Stimulated activated CD4-positive, alpha-beta T cell treated with anti-CD3 and anti-CD28 coated beads, Interleukin-1b, Interleukin-23, amount 100 ng/mL, for 4 hours (primary cell): ENCODE measurements at regions not wholly inside any gene's neighbourhood (a gene's known extent, or its start where the extent isn't known, plus 50 kb on each side); places are given as distances from the start of the nearest gene placed in this dataset.
"Not testable (repeated sequence)": the region's sequence is repeated elsewhere in the genome, so short reads cannot be mapped to it uniquely, and the experiment has no call there.

ENCODE experiments used
- DNase-seq, 2 donors: peaks; one replicate each; pipeline ENCODE4 v3.0.0-alpha.2; 2020; ENCODE audit warnings: low read depth in 2 of 2

DNA sequence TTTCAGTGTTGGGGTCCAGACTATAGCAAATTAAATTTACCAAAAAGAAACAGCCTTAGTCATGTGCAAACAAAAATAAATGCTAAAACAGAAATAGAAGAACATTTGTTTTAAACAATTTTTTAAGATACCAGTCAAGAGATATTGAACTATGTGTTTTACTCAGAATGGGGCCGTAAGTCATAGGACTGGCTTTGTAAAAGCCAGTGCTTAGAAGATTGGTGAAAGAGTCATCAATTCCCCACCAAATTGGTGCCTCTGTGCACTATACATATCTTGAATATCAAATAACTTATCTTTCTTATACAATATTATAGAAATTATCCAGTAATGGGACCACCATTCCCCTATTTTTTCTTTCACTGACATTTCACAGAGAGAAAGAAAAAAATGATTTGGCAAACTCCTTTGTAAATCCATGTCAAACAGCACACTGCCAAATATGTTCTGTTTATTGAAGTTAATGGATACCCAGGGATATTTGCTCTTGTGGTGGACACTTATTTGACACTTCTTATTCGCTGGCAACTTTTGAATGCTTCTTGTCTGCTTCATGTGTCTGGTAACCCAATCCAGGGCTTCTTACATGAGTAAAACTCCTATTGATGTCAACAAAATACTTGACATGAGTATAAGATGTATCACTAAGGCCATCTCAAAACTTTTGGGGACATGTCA lies 145.7 kb upstream of the PKN2 start:
- DNase-seq, result no peak

DNA sequence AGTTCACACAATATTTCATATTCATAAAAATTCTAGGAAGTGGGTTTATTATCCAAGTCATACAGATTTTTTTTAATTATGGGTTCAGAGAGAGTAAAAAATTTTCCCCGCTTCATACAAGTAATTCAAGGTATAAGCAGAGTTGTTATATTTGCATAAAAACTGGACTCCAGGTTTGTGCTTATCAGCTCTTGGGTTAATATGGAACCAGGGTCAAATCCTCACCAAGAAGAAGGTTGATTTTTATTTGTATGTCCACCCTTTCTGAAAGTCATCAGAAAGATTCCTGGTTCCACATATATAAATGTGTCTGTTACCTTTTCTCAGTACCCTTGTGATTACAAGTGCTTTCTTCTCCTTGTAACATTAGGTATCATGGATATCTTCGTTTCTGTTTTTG lies 143.8 kb upstream of the PKN2 start:
- DNase-seq, result no peak

DNA sequence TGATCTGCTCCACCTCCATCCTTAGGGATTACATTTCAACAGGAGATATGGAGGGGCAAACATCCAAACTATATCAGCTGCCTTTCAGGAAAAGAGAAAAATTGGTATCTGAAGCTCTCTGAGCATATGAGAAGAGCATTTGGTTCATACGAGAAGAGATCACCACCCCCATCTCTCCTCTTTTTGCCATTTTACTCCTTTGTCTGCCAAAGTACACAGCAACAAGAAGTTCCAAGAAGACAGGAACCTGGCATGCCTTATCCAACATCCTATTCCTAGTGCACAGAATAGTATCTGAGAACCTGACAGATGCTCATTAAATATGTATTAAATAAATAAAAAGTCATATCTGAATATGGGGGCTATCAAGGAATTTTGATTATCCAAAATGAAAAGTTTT lies 142.5 kb upstream of the PKN2 start:
- no peak for DNase-seq

DNA sequence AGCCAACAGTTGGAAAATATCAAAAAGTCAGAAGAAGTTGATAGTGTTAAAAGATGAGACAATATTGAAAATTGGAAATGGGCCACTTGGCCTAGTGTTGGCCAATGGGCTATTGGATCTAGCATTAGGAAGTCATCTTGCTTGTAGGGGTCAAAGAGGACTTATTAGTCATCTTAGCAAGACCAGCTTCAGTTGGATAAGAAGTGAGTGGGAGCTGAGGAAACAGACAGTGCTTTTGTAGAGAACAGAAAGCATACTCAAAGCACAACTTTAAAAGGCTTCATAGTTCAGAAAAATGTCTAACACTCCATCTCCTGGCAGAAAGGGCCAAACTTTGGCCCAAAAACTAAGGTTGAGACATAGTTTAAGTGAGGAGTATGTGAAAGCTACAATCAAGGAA lies 139.9 kb upstream of the PKN2 start:
- DNase-seq, result no peak

GRCh38 chr1:88549536-88549935 lies 134.5 kb upstream of the PKN2 start:
- DNase-seq, result no peak

DNA sequence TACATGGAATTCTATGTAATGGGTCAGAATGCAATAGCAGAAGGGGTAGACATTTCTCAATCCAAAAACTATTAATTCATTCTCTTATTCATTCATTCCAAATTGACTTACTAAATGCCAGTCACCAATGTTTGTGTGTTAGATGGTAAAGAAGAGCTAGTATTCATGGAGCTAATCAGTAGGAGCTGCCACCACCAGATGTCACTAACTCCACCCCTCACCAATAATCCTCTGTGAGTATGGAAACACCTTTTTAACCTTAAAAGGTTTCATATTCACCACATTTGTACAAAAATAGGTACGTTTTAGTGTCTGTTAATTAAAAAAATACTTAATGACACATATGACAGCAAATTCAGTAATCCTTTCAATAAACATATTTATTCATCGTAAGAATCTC lies 131.8 kb upstream of the PKN2 start:
- DNase-seq, result no peak

- no peak for DNase-seq
These were observed 127.1 kb upstream of the PKN2 start for GRCh38 chr1:88557014-88557413.

DNA sequence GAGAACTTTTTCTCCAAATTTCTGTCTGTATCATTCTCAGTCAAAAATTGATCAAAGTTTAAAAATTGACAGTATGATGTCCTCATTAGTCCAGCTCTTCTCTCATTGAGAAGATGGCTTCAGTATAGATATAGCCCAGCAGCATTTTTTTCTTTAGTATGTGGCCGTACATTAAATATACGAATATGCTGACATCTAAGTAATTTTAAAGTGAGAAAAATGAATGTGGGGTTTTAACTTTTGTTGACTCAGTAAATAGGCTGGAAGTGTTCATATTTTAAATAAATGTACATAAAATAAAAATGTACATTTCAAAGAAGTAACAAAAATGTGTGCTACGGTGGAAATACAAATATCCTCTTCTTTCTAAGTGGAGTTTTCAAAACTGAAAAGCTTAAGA lies 123.5 kb upstream of the PKN2 start:
- no peak for DNase-seq

DNA sequence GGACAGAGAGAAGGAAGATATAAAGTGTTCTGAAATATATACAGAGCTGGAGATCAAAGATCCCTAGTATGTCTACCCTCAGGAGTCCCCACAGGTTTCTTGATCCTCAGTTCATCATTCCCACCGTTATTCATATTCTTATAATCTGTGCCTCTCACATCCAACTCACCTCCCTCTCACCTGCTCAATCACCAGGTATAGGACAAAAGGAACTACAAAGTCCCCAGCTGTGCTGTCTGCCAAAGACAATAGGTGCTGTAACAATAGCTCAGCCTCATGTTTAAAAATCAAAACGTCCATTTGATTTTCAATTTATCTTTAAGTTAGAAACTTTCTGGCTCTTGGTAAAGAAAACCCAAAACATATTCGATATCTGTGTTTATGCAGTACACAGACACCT lies 121.1 kb upstream of the PKN2 start:
- no peak for DNase-seq

GRCh38 chr1:88566615-88567387 lies 117.3 kb upstream of the PKN2 start:
- no peak for DNase-seq

DNA sequence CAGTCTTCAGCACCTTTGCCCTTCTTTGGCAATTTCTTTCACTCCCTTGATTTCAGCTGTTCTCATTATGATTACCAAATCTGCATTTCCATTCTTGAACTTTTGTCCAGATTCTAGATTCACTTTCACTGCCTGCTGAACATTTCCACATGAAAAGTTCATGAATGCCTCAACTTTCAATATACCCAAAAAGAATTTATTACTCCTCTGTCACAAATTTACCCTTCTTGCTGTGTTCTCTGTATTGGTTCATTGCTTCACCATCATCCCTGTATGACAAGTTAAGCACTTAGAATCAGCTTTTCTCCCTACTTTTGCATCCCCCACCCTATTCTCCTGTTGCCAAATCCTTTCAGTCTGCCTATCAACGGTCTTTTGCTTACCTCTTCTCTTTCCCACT lies 112.6 kb upstream of the PKN2 start:
- DNase-seq, result no peak

- no peak for DNase-seq
These were observed 104.5 kb upstream of the PKN2 start for GRCh38 chr1:88579598-88579997.

GRCh38 chr1:88581703-88582102 lies 102.4 kb upstream of the PKN2 start:
- DNase-seq, result no peak

DNA sequence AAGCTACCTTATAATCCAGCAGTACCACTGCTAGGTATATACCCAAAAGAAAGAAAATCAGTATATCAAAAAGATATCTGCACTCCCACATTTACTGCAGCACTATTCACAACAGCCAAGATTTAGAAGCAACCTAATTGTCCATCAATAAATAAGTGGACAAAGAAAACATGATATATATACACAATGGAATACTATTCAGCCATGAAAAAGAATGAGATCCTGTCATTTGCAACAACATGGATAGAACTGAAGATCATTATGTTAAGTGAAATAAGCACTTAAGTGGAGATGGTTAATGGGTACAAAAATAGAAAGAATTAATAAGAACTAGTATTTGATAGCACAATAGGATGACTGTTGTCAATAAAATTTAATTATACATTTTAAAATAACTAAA lies 90.7 kb upstream of the PKN2 start:
- DNase-seq, result no peak

GRCh38 chr1:88595355-88596002 lies 88.6 kb upstream of the PKN2 start:
- no peak for DNase-seq

DNA sequence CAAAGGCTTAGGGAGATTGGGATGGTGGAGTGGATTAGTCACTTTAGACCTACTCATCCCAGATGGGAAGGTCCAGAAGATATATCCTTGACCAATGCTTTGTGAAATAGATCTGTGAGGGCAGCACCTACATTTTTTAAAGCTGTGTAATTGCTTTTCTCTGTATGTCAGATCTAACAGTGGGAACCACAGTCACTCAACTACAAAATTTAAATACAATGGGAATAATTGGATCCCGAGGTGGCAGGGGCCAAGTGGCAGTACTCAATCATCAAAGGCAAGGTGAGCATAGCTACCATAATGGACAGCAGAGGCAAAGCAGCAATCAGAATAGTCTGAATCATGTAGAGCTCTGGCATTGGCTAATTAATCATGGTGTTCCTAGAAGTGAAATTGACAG lies 86.1 kb upstream of the PKN2 start:
- not testable (repeated sequence) for DNase-seq

GRCh38 chr1:88608139-88608943 lies 75.7 kb upstream of the PKN2 start:
- DNase-seq, result no peak

GRCh38 chr1:88609051-88609450 lies 75.0 kb upstream of the PKN2 start:
- no peak for DNase-seq

GRCh38 chr1:88610687-88611086 lies 73.4 kb upstream of the PKN2 start:
- no peak for DNase-seq

DNA sequence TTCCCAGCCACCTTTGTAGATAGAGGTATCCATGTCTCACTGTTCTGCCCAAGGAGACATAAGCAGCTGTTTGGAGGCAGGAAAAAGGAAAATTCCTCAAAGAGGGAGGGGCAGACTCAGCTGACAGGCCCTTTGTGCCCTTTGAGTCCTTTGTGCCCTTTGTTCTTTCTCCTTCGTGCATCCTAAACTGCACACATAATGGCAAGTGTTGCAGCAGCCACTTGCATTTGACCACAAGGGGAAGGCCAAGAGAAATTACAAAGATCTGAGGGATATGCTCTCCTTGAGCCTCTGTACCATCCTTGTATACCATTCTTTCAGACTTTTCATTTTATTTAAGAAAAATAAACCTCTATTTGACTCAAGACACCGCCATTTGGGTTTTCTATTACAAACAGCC lies 71.8 kb upstream of the PKN2 start:
- no peak for DNase-seq

GRCh38 chr1:88612773-88613172 lies 71.3 kb upstream of the PKN2 start:
- no peak for DNase-seq

DNA sequence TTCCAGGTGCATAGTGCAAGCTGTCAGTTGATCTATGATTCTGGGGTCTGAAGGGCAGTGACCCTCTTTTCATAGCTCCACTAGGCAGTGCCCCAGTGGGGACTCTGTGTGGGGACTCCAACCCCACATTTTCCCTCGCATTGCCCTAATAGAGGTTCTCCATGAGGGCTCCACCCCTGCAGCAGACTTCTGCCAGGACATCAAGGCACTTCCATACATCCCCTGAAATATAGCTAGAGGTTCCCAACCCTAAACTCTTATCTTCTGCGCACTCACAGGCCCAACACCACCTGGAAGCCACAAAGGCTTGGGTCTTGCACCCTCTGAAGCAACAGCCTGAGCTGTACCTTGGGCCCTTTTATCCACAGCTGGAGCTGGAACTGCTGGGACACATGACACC lies 65.7 kb upstream of the PKN2 start:
- no peak for DNase-seq
